ENCODE measurements at regions not wholly inside any gene's neighbourhood (a gene's known extent, or its start where the extent isn't known, plus 50 kb on each side); places are given as distances from the start of the nearest gene placed in this dataset.

DNA sequence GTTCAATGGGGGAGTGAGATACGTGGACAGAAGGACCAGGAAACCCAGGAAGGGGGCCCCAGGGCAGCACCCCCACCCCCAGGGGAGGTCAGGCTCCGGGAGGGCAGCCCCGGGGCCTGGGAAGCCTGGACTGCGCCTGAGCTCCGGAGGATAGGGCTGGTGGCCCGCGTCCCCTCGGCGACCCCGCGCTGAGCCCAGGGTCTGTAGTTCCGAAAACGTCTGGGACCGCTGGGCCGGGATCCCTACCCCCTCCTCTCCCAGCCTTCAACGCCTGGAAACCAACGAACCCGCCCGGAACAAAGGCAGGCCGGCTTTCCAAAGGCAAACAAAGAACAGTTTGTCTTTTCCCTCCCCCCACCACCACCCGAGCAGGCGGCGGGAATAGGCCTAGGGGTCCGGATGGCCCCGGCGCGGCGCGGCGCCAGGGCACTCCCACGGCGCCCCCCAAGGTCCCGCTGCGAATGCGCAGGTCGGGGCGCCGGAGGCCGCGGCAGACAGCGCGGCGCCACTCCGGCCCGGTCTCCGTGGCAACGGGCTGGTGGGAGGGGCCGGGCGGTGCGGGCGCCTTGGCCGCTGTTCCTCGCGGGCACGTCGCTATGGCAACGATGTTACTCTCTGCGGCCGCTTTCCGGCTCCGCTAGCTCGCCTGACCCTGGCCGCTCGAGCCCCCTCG, 58.5 kb downstream of the IGLL1 start:
- TF ChIP-seq SIN3A (IDR thresholded peaks at IDR 0.05; ENCODE audit: borderline replicate concordance, insufficient read depth, low read length) (no peak), POLR2AphosphoS5 (IDR thresholded peaks at IDR 0.05; ENCODE audit: low read depth, low read length) (no peak), TAF1 (IDR thresholded peaks at IDR 0.05; ENCODE audit: borderline replicate concordance, insufficient read depth, low read length) (no peak)

All from PFSK-1 (cell line).